ENCODE measurements at regions not wholly inside any gene's neighbourhood (a gene's known extent, or its start where the extent isn't known, plus 50 kb on each side); places are given as distances from the start of the nearest gene placed in this dataset.
"Not testable (repeated sequence)": the region's sequence is repeated elsewhere in the genome, so short reads cannot be mapped to it uniquely, and the experiment has no call there.

GRCh38 chr2:188645986-188646385 lies 328.2 kb upstream of the COL3A1 start:
- no peak for DNase-seq

- DNase-seq = no peak
These were observed 326.6 kb upstream of the COL3A1 start for GRCh38 chr2:188647430-188648070.

- DNase-seq = no peak
These were observed 314.3 kb upstream of the COL3A1 start for GRCh38 chr2:188659656-188660406.

- no peak for DNase-seq
These were observed 310.9 kb upstream of the COL3A1 start for GRCh38 chr2:188663301-188663700.

DNA sequence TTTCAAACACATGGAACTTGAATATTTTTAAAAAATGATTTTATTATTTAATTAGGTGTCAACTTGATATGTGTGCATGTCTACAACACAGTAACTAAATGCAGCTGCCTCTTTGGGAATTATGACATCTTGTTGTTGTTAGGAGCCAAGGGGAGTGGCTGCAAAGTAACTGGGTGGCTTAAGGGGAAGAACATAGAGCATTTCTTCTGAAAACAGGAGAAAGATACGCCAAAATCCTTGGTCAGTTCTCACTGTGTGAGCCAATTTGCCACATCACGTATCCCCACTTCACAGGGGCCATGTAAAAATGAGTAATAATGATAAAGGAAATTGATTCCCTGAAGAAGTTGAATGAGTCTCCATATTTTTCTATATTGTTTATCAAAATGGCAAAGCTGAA lies 309.8 kb upstream of the COL3A1 start:
- no peak for DNase-seq

GRCh38 chr2:188664951-188665595 lies 309.1 kb upstream of the COL3A1 start:
- DNase-seq = peak; percentile 31

DNA sequence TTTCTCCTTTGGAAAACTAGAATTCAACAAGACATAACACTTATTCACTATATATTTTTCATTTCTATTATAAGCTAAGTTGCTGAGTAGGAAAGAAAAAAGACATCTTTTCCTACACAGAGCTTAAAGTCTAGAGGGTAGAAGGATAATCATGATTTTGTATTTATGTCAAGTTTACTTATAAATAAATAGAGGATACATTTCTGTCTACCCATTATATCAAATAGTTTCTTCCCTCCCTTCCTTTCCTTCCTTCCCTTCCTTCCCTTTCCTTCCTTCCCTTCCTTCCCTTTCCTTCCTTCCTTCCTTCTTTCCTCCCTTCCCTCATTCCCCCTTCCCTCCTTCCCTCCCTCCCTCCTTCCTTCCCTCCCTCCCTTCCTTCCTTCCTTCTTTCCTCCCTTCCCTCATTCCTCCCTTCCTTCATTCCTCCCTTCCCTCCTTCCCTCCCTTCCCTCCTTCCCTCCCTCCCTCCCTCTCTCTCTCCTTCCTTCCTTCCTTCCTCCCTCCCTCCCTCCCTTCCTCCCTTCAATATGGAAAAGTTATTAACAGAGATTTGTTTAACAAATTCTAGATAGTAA lies 308.4 kb upstream of the COL3A1 start:
- no peak for DNase-seq

- DNase-seq = no peak
These were observed 307.7 kb upstream of the COL3A1 start for GRCh38 chr2:188666503-188666902.

DNA sequence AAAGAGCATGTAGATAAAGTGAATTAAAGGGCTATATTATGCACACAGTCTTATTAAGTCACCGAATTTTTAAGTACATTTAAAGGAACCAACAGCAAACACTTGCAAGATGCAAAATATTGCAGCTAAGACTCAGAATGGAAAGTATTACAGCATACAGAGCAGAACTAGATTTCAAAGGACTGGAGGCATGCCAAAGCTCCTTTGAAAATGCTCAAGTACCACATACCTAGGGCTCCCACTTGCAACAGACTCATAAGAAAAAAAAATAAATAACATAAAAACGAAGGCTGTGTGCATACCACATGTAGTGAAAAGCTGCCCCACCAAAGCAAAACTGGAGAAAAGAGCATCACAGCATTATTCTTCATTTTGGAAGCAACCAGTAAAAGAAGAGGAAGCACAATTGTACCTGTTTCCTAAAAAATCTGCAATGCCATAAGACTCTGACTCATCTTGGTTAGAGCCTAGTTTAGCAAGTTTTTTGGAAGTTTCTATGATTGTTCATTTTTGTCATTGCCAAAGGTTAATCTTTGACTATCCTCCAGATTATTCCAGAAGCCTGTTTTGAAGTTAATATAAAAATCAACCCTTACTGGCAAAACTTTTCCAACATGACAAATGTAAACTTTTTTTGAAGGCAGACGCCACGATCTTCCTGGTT lies 306.0 kb upstream of the COL3A1 start:
- DNase-seq = peak; percentile 40

DNA sequence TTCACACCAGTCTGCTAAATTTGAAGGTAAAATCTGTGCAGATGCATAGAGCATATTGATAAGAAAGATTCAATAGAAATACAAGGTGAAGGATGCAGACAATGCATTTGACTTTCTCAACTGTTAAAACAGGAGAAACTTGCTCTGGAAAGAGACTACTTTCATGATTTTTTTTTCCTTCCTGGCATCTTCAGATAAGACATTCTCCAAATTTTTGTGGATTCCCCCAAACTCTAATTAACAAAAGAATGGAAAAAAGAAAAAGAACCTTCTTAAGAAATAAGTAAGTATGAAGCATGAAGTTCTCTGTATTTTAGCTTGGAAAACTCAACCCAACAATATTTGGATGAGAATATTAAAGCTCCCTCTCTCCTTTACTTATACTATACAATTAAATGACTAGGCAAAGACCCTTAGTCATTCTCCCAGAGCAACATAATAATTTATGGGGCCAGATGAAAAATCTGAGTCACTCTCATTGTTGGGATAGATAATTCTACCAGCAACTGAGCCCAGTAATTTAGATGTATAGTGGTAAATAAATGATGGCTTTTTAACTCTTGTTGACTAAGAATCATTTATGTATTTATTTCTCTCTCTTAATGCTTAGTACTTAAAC lies 298.7 kb upstream of the COL3A1 start:
- no peak for DNase-seq

DNA sequence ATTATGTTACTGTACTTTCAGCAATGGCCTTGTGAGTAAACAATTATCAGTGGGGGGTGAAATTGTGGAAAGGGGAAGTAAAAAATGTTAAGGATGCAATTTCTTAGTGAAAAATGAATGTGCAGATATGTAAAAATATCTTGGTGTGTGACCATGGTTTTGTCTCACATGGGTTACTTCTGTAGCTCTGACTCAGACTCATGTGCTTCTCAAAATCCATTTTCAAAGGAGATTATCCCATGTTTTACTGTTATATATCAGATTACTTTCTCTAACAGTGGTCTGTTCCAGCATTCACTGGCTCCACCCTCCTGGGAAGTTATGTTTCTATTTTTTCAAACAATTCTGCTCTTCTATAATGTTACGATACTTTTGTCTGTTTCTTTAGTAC lies 298.2 kb upstream of the COL3A1 start:
- DNase-seq = no peak

- DNase-seq = no peak
These were observed 297.0 kb upstream of the COL3A1 start for GRCh38 chr2:188677142-188677541.

GRCh38 chr2:188678882-188679281 lies 295.3 kb upstream of the COL3A1 start:
- no peak for DNase-seq

GRCh38 chr2:188682838-188683237 lies 291.3 kb upstream of the COL3A1 start:
- DNase-seq = no peak

- DNase-seq = no peak
These were observed 289.4 kb upstream of the COL3A1 start for GRCh38 chr2:188684795-188685194.

DNA sequence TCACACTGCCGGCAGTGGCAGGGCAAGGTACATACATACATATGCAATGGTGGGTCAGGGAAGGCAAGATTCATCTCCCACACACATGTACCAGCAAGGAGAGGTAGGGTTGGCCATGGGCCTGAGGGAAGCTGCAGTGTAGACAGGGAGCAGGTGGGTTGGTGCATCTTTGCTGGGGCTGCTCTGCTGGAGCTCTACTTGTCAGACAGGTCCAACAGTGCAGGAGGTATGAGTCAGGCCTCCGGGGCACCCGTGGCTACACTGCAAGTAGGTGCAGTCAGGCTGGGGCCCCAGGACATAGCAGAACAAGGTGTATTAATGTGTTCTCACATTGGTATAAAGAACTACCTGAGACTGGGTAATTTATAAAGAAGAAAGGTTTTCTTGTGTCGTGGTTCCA lies 281.1 kb upstream of the COL3A1 start:
- no peak for DNase-seq

DNA sequence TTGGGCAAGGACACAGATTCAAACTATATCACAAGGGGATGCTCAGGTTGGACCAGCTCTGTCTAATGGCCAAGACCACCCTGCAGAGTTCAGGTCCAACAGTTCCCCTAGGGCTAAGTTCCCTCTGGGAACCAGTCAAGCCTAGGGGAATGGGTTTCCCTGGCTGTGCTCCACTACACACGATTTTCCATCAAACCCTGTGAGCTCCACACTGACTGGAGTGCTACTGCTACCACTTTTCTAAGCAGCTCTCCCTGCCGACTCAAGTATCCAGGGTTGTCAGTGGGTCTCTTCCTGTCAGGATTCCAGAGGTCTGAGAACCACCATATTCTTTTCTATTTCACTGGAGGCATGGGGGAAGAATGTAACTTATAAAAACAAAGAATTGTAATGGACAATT lies 280.4 kb upstream of the COL3A1 start:
- no peak for DNase-seq

GRCh38 chr2:188695953-188696352 lies 278.2 kb upstream of the COL3A1 start:
- DNase-seq = peak; percentile 25

DNA sequence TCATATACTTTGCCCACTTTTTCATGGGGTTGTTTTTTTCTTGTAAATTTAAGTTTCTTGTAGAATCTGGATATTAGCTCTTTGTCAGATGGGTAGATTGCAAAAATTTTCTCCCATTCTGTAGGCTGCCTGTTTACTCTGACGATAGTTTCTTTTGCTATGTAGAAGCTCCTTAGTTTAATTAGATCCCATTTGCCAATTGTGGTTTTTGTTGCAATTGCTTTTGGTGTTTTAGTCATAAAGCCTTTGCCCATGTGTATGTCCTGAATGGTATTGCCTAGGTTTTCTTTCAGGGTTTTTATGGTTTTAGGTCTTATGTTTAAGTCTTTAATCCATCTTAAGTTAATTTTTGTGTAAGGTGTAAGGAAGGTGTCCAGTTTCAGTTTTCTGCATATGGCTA lies 276.0 kb upstream of the COL3A1 start:
- not testable (repeated sequence) for DNase-seq

- no peak for DNase-seq
These were observed 272.3 kb upstream of the COL3A1 start for GRCh38 chr2:188701836-188702235.

DNA sequence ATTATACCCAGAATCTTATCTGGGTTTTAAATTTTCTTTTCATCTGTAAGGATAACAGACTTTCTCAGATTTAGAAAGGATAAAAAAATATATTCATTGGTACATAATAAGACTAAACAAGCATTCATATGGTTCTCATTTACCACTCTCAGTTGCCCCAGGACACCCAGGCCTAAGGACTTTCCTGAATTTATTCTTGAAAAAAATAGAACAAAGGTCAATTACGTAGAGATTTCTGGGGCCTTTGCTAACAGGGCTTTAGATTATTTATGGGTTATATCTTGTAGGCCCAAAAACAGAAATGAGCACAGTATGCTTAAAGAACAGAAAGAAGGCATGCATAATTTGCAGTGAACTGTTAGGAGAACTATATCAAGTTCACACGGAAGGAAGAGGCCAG lies 269.0 kb upstream of the COL3A1 start:
- no peak for DNase-seq

DNA sequence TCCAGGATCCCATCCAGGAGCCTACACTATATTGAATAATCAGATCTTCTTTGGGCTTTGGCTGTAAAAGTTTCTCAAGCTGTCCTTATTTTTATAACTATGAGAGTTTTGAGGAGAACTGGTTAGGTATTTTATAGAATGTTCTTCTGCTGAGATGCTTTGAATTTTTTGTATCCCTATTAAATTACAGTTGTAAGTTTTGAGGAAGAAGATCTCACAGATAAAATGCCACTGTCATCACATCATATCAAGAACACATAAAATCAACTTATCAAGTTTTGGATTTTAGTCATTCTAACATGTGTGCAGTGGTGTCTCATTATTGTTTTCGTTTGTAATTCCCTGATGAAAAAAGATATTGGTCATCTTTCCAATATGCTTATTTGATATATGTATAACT lies 260.2 kb upstream of the COL3A1 start:
- no peak for DNase-seq

Measured in kidney glomerular epithelial cell (primary cell).